Heart left ventricle (tissue), 16 donors: ENCODE measurements at regions not wholly inside any gene's neighbourhood (a gene's known extent, or its start where the extent isn't known, plus 50 kb on each side); places are given as distances from the start of the nearest gene placed in this dataset.

ENCODE experiments used
- ATAC-seq, 4 donors: fragments of 200-7000 bp; cut with Tn5 transposase; one replicate each; pipeline ENCODE4 v1.9.1; 2020 to 2022; ENCODE audit warnings: moderate library complexity in 4 of 4, mild to moderate bottlenecking in 3 of 4, moderate number of reproducible peaks in 1 of 4
- DNase-seq, 5 donors: peaks; one replicate each; pipeline ENCODE4 v3.0.0-alpha.2; 2020
- H3K27ac ChIP-seq, 12 donors: fragments of 200-600 bp; sonication (generic) in 4 of 12; one replicate each; pipeline versions ENCODE4 v1.5.0 to v1.8.0; 2016 to 2022; ENCODE audit warnings: mild to moderate bottlenecking in 2 of 12
- H3K27me3 ChIP-seq, 9 donors: fragments of 200-600 bp; sonication (generic) in 2 of 9; one replicate each; pipeline versions ENCODE4 v1.5.1 to v1.8.0; 2016 to 2022; ENCODE audit warnings: mild to moderate bottlenecking in 3 of 9
- H3K36me3 ChIP-seq, 9 donors: fragments of 200-600 bp; sonication (generic) in 2 of 9; one replicate each; pipeline versions ENCODE4 v1.5.0 to v1.8.0; 2018 to 2022; ENCODE audit warnings: mild to moderate bottlenecking in 2 of 9
- H3K4me1 ChIP-seq, 12 donors: fragments of 200-600 bp; sonication (generic) in 4 of 12; one replicate each; pipeline versions ENCODE4 v1.5.0 to v1.8.0; 2016 to 2022; ENCODE audit warnings: mild to moderate bottlenecking in 3 of 12
- H3K4me3 ChIP-seq, 12 donors: fragments of 200-600 bp; sonication (generic) in 4 of 12; one replicate each; pipeline versions ENCODE4 v1.5.0 to v1.8.0; 2017 to 2022; ENCODE audit warnings: mild to moderate bottlenecking in 9 of 12, moderate library complexity in 4 of 12
- H3K9me3 ChIP-seq, 12 donors: fragments of 200-600 bp; sonication (generic) in 4 of 12; one replicate each; pipeline versions ENCODE4 v1.5.0 to v1.8.0; 2016 to 2022; ENCODE audit warnings: mild to moderate bottlenecking in 1 of 12
- POLR2A ChIP-seq, 2 donors: fragments of 450-650 bp; IDR thresholded peaks; one replicate each; pipeline ENCODE4 v1.6.1; 2017; ENCODE audit warnings: antibody characterized with exemption in 2 of 2, mild to moderate bottlenecking in 2 of 2, moderate library complexity in 2 of 2
- WGBS, 4 donors: extraction: QIAGEN DNeasy Blood & Tissue Kit in 2 of 4; methylation state at CpG; one replicate each; pipeline versions ENCODE4 v1.1.5 to v1.1.7; 2013 to 2018; 5-methylcytosine and 5-hydroxymethylcytosine counted together
- intact Hi-C, 10 donors: fragments of 100-400 bp; cut with DNase I; formaldehyde crosslinking; loops; one replicate each; pipeline versions ENCODE4 v1.11.1 to v1.14.2; 2022
- TF ChIP-seq, protein P1 (sequence below), 12 donors: fragments of 200-600 bp; sonication (generic) in 4 of 12; IDR thresholded peaks; one replicate each; pipeline versions ENCODE4 v1.5.0 to v1.8.0; 2018 to 2022; ENCODE audit warnings: antibody characterized with exemption in 12 of 12, mild to moderate bottlenecking in 5 of 12
- donor health status: ischemic (EF 13 %, LVEDD 7.1; RV severe dilation, severe dysfunction).
- donor health status: healthy with polysubstance abuse.
- donor health status: DM: no; HTN: yes; CAD: no.
- donor health status: DM: no; HTN: no; CAD: no.
- donor health status: ischemic (EF 25% LVEDD 6.9; RV normal size, moderate dysfunction).
- donor health status: ischemic (EF 25% LVEDD 5.7; RV mildly dilated, moderate dysfunction).
- donor health status: healthy.
- donor health status: DM: yes; HTN: yes; CAD: no.
- donor health status: ischemic (EF 35%, LVEDD 5.7; RV mildly dilated, moderate dysfunction).
- donor health status: nonischemic (EF 11% LVEDD 7.7; RV severe dilation, severe dysfunction).
- donor health status: DM: yes; HTN: yes; CAD: no.
- donor health status: PGD.
- donor health status: ischemic (EF 29% LVEDD 5.4; RV normal size, mild dysfunction).
- donor health status: nonischemic (EF 23%, LVEDD 6.1; RV moderate dilation, normal function).

DNA sequence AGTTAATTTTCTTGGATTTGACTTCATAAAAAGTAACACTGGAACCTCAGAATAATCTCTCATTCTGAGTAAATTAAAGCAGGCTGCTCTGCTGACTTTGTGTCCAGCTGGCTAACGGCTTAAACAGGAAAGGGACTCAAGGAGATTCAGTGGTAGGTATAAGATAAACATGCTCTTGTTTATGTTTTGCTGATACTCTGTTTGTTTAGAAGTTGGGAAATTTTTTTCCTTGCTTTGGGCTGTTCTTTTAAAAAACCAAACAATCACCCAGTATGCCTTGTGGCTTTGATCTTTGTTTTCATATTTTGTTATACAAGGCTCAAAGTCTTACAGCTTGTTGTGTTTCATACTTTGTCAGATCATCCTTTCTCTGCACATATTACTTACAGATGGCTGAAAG is 237.6 kb upstream of the RIOK2 start:
- Histone ChIP-seq H3K9me3 (no peaks in the 10 kb centered on the region), H3K27ac (no peak overlapping the region), H3K36me3 (no peaks in the 10 kb centered on the region), H3K4me1 (no peaks in the 10 kb centered on the region), H3K4me3 (no peak overlapping the region), H3K27me3 (no peaks in the 10 kb centered on the region)
- DNase-seq, result no peak
- no peak for TF ChIP-seq POLR2A (IDR thresholded peaks at IDR 0.05)
- TF ChIP-seq, protein P1, sequence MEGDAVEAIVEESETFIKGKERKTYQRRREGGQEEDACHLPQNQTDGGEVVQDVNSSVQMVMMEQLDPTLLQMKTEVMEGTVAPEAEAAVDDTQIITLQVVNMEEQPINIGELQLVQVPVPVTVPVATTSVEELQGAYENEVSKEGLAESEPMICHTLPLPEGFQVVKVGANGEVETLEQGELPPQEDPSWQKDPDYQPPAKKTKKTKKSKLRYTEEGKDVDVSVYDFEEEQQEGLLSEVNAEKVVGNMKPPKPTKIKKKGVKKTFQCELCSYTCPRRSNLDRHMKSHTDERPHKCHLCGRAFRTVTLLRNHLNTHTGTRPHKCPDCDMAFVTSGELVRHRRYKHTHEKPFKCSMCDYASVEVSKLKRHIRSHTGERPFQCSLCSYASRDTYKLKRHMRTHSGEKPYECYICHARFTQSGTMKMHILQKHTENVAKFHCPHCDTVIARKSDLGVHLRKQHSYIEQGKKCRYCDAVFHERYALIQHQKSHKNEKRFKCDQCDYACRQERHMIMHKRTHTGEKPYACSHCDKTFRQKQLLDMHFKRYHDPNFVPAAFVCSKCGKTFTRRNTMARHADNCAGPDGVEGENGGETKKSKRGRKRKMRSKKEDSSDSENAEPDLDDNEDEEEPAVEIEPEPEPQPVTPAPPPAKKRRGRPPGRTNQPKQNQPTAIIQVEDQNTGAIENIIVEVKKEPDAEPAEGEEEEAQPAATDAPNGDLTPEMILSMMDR (IDR thresholded peaks at IDR 0.05), result no peak
- ATAC-seq, result no peak
- 36 to 51% (median 39%) methylated on average over 1 of the region's 1 CpG for WGBS, 4 donors
- intact Hi-C loops, result no loop called here

DNA sequence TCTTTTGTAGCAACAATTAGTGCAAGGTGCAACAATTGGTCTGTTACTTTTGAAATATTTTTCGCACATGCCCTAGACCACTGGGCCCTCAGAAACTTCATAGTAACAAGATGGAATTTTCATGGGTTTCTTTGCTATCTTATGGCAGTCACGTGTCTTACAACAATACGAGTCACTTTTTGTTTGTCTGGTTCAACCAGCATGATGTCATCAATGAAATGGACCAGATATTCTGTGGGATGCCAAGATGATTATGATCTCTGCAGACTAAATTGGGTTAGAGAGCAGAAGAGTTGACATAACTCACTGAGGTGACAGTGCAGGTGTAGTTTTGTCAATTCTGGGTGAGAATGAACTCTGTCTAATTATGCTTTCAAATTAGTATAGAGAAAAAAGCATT is 239.6 kb upstream of the RIOK2 start:
- no peaks in the 10 kb centered on the region for H3K4me1 ChIP-seq
- no peaks in the 10 kb centered on the region for H3K9me3 ChIP-seq
- intact Hi-C loops, result no loop called here
- TF ChIP-seq, protein P1 (IDR thresholded peaks at IDR 0.05), result no peak
- TF ChIP-seq POLR2A (IDR thresholded peaks at IDR 0.05), result no peak
- 63 to 78% (median 77%) methylated on average over 3 of the region's 3 CpGs for WGBS, 4 donors
- no peaks in the 10 kb centered on the region for H3K27me3 ChIP-seq
- no peak overlapping the region for H3K27ac ChIP-seq
- H3K36me3 ChIP-seq, result no peaks in the 10 kb centered on the region
- DNase-seq (no peak), ATAC-seq (no peak)
- H3K4me3 ChIP-seq, result no peak overlapping the region

DNA sequence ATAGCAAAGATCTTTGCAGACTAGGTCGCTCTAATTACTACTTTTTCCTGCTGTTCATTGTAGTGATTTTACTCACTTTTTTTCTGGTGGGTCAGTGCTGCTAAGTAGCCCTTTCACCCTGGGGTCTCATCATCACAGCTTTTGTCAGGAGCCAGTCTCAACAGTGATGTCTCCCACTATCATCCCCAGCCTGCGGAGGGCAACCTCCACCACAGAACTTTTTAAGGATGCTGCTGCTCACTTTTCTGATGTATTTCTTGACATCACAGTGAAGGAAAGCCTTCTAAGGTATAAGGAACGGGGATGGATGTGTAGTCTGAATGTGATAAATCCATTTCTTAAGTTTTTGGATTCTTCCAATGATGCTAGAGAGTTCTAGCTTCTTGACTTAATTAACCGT is 242.5 kb upstream of the RIOK2 start:
- Histone ChIP-seq H3K4me1 (no peaks in the 10 kb centered on the region), H3K9me3 (no peaks in the 10 kb centered on the region), H3K27me3 (no peaks in the 10 kb centered on the region), H3K4me3 (no peak overlapping the region), H3K36me3 (no peaks in the 10 kb centered on the region), H3K27ac (no peak overlapping the region)
- DNase-seq (no peak), ATAC-seq (no peak)
- 71 to 82% (median 77%) methylated on average over 4 of the region's 4 CpGs for WGBS, 4 donors
- intact Hi-C loops, result no loop called here
- TF ChIP-seq, protein P1 (IDR thresholded peaks at IDR 0.05), result peak in 5 of 12 donors; percentile 20 to 33 (median 23)
- TF ChIP-seq POLR2A (IDR thresholded peaks at IDR 0.05), result no peak

DNA sequence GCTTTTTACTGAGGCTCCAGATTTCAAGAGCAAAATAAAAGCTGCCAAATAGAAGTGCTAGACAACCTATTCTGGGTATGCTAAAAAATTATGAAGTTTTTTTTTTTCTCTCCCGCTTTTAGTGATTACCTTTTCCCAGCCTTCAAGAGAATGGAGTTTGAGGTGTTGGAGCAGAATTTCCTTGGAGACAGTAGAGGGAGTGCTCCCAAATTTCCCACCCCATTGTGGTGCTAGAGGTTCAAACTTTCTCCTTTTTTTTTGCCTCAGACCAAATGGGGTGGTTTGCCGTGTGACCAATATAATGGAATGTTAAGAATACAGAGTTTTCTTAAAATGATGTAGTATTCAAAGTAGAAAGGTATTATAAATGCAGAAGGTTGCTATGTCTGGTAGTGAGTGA is 244.2 kb upstream of the RIOK2 start:
- no peak for TF ChIP-seq POLR2A (IDR thresholded peaks at IDR 0.05)
- TF ChIP-seq, protein P1 (IDR thresholded peaks at IDR 0.05), result no peak
- Histone ChIP-seq H3K27me3 (no peaks in the 10 kb centered on the region), H3K4me3 (no peak overlapping the region), H3K9me3 (no peaks in the 10 kb centered on the region), H3K27ac (no peak overlapping the region), H3K36me3 (no peaks in the 10 kb centered on the region), H3K4me1 (no peaks in the 10 kb centered on the region)
- intact Hi-C loops, result no loop called here
- 67 to 76% (median 75%) methylated on average over 2 of the region's 2 CpGs for WGBS, 4 donors
- no peak for DNase-seq
- ATAC-seq, result no peak
